ENCODE measurements at regions not wholly inside any gene's neighbourhood (a gene's known extent, or its start where the extent isn't known, plus 50 kb on each side); places are given as distances from the start of the nearest gene placed in this dataset.

- Histone ChIP-seq H3K4ac (ENCODE audit: low read depth, low read length) (no peak overlapping the region), H3K9me3 (ENCODE audit: control insufficient read depth, low read depth, low read length) (no peaks in the 10 kb centered on the region), H2BK20ac (ENCODE audit: low read depth, low read length, poor library complexity, severe bottlenecking) (no peak overlapping the region), H2BK5ac (ENCODE audit: insufficient read length, low read length) (no peak overlapping the region), H3K56ac (ENCODE audit: insufficient read length, low read depth, low read length) (no peak overlapping the region), H2BK15ac (ENCODE audit: low read depth, low read length) (no peak overlapping the region), H3K4me1 (ENCODE audit: insufficient read depth, low read length) (no peaks in the 10 kb centered on the region), H3K23me2 (ENCODE audit: insufficient read length, low read depth, low read length, poor library complexity, severe bottlenecking) (no peaks in the 10 kb centered on the region), H2AFZ (ENCODE audit: low read length) (no peak overlapping the region), H3T11ph (ENCODE audit: low read length) (no peak overlapping the region), H3K23ac (ENCODE audit: insufficient read length, low read depth, low read length) (no peak overlapping the region), H3K14ac (ENCODE audit: insufficient read depth, low read length) (no peak overlapping the region), H4K91ac (ENCODE audit: insufficient read length, low read depth, low read length) (no peak overlapping the region), H2AK5ac (ENCODE audit: insufficient read length, low read length) (no peak overlapping the region), H2BK120ac (ENCODE audit: low read depth, low read length, poor library complexity, severe bottlenecking) (no peak overlapping the region), H3K79me1 (ENCODE audit: insufficient read depth, low read depth, low read length, poor library complexity, severe bottlenecking) (no peaks in the 10 kb centered on the region), H3K27ac (ENCODE audit: insufficient read length, low read depth, low read length) (no peak overlapping the region), H3K18ac (ENCODE audit: insufficient read length, low read depth, low read length) (no peak overlapping the region), H3K79me2 (ENCODE audit: insufficient read depth, low read length) (no peaks in the 10 kb centered on the region), H3K9ac (ENCODE audit: extremely low read depth, insufficient read length, low read length) (no peak overlapping the region), H3K4me2 (ENCODE audit: insufficient read depth, insufficient read length, low read length) (no peak overlapping the region), H4K20me1 (ENCODE audit: control insufficient read depth, insufficient read depth, insufficient read length) (no peaks in the 10 kb centered on the region), H3K27me3 (ENCODE audit: insufficient read depth, low read length) (no peaks in the 10 kb centered on the region), H4K8ac (replicated peaks; ENCODE audit: insufficient read length, low read depth, low read length) (no peak overlapping the region), H4K5ac (ENCODE audit: insufficient read length, low read depth, low read length) (no peak overlapping the region), H2BK12ac (ENCODE audit: insufficient read length, low read depth, low read length) (no peak overlapping the region)
- WGBS (ENCODE audit: extremely low coverage, insufficient read length, low lambda C conversion rate), result no CpG with 5 or more reads among the region's 17 CpGs
- peaks cover 0 to 7% (median 0%) of the 10 kb centered on the region in 3 experiments; a peak in 2 of 7 replicates for H3K36me3 Mint-ChIP-seq (ENCODE audit: insufficient read depth in 1 of 3, low read depth in 3 of 3)
- peaks cover 4% of the 10 kb centered on the region in 2 experiments; a peak in 4 of 5 replicates for H3K9me3 Mint-ChIP-seq
- H3K27me3 Mint-ChIP-seq (ENCODE audit: low read depth), result no peaks in the 10 kb centered on the region
- no peaks in the 10 kb centered on the region; a peak in 1 of 4 replicates for H3K4me1 Mint-ChIP-seq
- TF ChIP-seq CTCF (conservative IDR thresholded peaks at IDR 0.05), result no peak
- peak overlapping the region in 1 of 3 experiments; percentile 96; a peak in 3 of 7 replicates for H3K27ac Mint-ChIP-seq
- no peak overlapping the region for H3K4me3 Mint-ChIP-seq
- no peak for DNase-seq
Measured at GRCh38 chr4:164596318-164596878, 157.5 kb upstream of the SMIM31 start.
